NCI-H2196 treated with DMSO at 0.1 percent for 48 hours (cell line): ENCODE measurements at regions not wholly inside any gene's neighbourhood (a gene's known extent, or its start where the extent isn't known, plus 50 kb on each side); places are given as distances from the start of the nearest gene placed in this dataset.

Experiments
- DNase-seq: peaks from one replicate; lab custom pipeline; 2025; ENCODE audit not compliant: unreplicated experiment; lab: John Stamatoyannopoulos, UW

DNA sequence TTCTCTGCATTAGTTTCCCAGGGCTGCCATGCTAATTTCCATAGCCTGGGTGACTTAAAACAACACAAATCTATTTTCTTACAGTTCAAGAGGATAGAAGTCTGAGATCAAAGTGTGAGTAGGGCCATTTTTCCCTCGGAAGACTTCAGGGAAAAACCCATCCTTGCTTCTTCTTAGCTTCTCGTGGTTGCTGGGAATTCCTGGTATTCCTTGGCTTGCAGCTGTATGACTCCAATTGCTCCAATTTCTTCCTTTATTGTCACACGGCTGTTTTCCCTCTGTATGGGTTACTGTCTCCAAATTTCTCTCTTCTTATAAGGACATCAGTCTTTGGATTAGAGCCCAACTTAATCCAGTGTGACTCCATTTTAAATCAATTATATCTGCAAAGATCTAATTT, 128.4 kb upstream of the JAG1 start:
- no peak for DNase-seq

DNA sequence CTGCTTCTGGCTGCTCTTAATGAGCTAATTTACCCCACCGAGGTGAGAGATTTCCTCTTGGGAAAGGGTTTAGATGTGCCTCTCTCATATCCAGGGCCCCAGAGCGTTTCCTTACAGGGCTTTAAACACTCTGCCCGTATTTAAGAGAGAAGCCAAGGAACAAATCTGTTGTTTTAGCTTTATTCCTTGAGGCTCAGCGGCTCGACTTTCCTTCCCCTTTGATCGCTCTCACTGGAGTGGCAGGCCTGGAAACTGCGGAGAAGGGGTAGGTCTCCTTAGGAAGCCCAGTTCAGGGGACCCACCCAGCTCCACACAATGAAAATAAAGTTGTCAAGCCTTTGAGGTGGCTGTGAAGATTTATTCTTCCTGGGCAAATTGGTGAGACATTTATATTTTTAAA, 132.0 kb upstream of the JAG1 start:
- no peak for DNase-seq

DNA sequence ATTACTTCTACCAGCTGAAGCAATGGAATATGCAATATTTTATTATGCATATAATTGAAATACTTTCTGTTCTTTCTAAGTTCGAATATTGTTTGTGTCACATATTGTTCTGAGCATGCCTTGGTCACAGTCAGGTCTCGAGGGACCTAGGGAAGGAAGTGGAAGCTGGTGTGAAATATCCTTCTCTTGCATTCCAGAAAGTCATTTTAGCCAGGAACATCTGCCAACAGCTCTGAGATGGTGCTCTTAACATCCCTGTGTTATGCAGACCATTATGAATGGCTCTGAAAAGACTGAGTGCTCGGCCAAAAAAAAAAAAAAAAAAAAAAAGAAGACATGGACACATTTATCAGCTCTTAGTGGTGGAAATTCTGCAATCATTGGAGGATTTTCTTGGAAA, 132.7 kb upstream of the JAG1 start:
- no peak for DNase-seq

DNA sequence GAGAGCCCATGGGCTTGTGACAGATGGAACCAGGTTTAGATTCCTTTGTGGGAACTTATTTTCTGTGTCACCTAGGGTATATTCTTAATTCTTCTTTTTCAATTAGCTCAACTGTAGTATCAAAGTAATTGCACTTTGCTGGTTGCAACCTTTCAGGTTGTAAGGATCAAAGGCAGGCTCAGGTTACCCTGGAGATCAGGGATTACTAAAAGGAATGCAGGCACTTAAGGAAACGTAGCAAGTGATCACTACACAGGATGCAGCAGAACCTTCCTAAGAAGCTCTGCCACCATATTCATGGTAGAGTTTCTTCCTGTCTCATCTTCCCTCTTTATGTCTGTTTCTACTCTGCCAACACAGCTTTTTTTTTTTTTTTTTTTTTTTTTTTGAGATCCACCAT, 133.2 kb upstream of the JAG1 start:
- no peak for DNase-seq

DNA sequence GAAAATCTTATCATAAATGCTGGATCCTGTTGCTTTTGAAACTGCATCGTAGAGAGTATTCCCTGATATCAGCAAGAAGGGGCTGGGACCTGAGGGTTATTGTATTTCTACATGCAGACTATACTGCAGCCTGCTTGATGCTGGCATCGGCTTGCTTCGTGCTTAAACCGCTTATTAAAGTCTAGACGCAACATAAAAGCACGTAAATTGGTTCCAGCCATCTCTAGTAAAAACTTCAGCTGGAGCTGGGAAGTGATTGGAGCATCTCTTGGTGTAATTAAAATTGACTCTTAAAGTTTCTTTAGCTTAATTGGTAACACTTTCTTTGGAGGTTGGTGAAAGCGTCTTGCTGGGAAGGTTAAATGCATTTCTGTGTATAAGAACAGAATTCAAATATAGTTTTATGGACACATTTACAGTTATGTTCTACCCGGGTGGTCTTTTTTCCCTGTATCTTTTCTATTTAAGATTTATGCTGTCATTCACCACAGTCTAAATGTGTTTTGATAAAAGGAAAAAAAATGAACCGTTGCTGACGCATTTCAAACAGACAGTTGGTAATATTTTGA, 139.0 kb upstream of the JAG1 start:
- no peak for DNase-seq

DNA sequence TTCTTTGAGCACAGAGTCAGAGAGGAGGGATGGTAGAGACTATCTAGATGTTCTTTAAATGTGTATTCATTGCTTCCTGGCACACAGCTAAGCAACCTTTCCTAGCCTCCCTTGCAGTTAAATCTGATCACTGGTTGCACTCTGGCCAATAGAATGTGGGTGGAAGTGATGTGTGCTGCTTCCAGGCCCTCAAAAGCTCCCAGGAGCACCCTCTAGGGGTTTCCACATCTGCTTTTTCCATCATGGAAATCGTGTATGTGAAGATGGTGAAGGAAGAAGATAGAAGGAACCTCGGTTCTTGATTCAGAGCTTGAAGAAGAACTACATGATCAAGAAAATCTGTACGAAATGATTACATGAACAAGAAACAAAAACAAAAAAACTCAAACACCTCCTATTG, 149.8 kb upstream of the JAG1 start:
- DNase-seq, result no peak

DNA sequence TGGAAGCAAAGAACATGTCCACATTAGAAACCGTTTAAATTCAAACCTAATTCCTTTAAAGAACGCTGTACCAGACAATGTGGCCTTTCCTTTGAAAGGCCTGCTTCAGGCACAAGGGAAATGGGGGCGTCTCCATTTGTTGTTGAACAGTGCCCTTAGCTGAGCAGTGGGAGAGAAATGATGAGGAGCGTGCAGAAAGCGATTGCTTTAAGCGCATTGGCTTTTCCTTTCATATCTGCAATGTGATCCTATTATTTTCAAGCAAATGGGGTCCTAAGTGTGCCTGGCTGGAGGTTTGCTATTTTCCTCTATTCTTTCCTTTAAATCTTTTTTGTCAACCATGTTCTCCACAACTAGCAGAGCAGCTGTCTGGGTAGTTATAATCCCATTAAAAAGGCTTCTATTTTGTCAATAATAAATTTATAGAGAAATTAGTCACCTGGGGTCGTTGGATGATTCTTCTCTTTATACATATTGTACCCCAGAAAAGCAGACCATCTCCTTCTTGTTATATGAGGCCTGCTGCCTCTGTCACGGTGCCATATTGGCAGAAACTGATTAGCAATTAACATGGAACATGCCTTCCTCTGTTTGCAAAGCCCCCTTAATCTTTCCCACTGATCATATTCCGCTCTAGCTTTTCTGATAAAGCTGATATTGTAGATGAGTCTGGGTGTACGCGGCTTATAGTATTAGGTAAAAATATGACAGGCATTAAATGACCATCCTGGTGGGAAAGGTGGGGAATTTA, 151.1 kb upstream of the JAG1 start:
- DNase-seq, result no peak

DNA sequence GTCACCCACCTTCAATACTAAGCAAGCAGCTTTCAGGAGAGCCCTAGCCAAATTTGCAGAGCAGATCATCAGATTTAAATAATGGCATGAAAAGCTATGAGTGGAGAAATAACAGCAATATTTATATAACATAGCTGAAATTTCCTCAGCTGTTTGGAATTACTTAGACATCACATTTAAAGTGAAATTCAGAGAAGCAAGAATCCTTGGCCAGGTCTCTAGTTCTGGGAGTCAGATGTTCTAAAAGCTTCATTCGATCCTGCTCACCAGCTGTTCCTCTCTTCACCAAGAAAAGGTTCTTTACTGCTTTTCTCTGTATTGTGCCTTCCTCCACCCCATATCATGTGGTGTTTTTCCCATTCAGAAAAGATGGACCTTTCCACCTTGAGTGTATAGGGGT, 152.3 kb upstream of the JAG1 start:
- no peak for DNase-seq

DNA sequence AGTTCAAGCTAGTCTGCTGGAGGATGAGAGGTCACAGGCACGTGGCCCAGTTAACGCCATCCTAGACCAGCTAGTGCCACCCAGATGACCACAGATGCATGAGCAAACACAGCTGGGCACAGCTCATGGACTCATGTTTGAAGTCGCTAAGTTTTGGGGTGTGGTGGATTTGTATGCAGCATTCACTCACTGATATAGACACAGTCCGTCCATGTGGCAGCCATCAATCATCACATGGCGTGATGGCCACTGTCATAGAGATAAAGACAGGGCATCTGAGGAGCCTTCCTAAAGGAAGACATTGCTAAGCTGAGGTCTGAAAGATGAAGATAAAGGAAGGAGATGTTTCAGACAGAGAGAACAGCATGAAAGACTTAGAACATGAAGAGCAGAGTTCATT, 154.4 kb upstream of the JAG1 start:
- DNase-seq, result no peak

DNA sequence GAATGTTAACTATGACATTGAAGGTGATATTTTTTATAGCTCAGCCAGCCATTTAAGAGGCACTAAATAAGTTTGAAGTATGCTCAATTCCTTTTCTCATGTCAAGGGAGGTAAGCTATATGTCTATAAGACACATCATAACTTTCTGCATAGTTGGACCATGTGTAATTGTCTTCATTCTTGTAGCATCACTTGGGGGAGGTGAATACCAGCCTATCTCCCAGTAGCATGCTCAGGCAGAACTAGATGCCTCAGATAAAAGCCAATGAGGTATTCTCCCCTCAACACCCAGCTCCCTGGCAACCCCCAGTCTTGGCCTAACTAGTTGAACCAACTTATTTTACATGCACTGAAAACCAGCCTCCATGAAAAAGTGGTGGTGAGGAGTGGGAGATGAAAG, 158.3 kb upstream of the JAG1 start:
- no peak for DNase-seq

DNA sequence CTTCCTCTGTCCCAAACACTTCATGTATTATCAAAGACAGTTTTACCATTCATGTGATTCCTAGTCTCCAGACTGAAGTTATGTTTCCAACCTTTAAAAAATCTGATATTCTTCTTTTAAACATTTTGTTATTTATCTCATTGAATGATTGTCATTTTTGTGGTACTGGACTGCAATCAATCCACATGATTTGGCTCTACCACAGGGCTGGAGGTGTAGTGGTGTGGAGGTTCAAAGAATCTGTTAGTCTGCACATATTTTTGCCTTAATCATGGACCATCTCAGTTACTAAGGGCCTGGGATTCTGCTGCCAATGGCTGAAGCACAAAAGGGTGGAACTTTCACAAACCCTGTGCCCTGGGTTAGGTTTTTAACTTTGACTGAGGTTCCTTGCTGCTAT, 164.1 kb upstream of the JAG1 start:
- no peak for DNase-seq

DNA sequence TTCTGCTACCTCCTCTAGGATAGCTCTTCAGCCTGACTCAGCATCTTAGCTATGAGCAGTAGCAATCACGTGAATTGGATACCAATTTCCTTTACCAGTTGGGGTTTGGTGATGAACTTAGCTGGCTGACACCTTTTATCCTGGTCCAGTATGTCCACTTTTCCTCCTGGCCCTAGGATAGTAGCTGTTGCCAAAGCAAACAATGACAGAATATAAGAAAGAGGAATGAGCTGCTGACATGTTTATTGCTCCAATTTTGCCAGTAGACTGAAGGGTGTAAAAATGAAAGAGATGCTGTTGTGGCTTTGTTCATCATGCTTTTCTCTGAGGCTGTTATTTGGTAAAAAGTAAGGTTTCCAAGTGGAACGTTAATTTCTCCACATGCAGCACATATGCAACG, 168.3 kb upstream of the JAG1 start:
- DNase-seq, result no peak

DNA sequence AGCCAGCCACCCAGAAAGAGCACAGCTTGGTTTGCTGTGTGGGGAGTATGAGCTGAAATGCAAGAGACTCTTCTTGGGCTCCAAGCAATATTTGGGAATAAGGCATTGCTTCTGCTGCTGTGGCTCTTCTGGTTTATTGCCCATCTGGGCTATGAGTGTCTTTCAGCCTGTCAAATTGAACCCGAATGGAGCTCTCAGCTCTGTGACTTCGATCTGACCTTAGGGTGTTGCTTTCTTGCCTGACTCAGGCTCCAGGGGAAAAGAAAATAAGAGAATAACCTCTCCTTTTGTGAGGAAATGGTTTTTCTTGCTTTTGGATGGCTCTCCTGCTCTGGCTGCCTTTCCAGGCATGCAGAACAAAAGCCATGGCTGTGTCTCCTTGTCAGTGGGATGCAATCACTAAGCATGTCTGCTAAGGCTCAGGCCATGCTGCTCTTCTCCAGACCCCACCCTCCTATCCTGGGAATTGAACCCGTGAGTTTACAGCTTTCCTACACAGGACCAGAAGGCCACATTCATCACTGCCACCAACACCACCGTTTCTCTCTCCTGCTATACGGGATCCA, 169.4 kb upstream of the JAG1 start:
- no peak for DNase-seq

DNA sequence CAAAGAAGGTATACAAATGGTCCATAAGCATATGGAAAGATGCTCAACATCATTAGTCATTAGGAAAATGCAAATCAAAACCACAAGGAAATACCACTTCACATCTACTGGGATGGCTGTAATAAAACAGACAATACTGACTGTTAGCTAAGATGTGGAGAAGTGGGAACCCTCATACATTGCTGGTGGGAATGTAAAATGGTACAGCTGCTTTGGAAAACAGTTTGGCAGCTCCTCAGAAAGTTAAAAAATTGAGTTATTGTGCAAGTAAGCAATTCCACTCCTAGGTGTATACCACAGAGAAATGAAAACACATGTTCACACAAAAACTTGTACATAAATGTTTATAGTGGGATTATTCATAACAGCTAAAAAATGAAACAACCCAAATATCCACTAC, 173.0 kb upstream of the JAG1 start:
- DNase-seq, result no peak

DNA sequence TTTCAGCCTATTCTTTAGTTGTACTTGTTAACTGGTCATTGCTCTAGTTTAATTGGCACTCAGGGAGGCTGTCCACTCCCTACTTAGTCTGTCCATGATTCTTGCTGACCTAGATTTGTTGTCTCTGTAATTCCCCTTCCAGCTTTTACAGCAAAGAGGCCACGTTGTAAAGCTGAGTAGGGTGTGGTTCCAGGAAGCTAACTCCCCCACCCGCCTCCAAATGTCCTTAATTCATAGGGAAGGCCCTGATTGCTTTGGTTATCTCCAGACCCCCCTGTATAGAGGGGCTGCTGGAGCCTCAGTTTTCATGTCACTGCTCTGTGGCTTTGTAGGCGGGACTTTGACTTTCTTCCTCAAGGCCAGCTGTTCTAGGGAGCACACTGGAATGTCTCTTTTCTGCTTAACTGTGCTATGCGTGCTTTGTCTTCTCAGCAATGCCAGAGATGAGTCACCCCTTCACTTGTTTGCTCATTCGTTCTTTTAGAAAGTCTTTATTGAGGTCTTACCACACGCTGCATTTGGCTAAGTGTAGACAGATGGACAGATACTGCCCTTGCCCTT, 175.1 kb upstream of the JAG1 start:
- DNase-seq, result no peak

DNA sequence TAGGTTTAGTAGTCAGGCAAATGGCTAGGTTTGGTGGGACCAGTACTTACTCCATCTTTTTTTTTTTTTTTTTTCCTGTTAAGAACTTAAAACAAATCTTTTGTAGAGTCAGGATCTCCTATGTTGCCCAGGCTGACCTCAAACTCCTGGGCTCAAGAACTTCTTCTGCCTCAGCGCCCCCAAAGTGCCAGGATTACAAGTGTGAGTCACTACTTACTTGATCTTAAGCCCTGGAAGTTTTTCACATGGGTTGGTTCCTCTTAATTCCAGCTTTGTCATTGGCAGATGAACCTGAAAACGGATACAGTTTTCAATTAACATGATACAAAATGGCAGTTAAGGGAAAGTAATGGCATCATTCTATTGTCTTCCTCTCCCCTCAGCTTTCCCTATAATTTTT, 179.4 kb upstream of the JAG1 start:
- no peak for DNase-seq

DNA sequence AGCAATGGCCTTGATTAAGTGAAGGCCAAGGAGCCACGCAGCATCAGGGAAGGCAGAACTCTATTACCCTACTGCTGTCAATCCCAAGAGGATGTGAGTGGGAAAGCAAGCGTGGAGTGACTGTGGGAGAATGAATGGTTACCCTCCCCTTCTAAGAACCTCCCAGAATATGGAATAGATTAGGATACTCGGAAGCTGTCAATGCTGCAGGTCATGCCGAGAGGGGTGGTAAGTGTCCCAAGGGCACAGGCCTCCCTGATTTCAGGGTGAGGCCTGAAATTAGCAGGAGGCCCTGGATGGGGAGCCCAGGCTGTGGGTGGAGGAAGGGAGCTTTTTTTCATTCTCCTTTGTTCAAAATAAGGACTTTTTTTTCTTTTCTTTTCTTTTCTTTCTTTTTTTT, 179.9 kb upstream of the JAG1 start:
- no peak for DNase-seq

DNA sequence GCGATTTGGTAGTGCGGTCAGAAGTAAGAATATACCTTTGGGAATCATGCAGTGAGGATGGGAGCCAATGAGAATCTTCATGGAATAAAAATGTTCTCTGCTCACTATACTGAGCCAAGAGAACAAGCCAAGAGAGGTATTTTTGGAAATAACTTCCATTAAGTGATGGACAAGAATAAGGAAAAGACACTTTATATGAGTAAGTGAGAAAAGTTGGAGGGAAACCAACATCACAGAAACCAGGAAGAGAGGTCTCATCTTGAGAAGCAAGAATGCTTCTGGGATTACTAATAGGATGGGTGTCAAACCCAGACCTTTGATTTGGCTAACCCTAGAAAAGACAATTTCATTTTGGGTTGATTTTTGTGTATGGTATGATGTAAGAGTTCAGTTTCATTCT, 181.2 kb upstream of the JAG1 start:
- DNase-seq, result no peak

DNA sequence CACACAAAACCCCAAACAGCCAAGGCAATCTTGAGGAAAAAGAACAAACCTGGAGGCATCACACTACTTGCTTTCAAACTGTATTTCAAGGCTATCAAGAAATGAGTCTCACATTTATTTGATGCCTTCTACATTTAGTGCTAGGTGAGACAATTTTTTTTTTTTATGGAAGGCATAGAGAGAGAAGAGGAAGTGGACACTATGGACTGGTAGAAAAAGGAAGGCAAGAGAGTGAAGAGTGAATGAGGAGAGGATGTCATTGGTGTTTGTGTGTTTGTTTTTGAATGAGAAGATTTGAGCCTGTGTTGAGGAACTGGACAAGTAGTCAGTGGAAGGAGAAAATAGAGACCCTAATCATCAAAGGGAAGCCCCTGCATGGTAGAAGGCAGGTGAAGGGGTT, 182.0 kb upstream of the JAG1 start:
- DNase-seq, result no peak

DNA sequence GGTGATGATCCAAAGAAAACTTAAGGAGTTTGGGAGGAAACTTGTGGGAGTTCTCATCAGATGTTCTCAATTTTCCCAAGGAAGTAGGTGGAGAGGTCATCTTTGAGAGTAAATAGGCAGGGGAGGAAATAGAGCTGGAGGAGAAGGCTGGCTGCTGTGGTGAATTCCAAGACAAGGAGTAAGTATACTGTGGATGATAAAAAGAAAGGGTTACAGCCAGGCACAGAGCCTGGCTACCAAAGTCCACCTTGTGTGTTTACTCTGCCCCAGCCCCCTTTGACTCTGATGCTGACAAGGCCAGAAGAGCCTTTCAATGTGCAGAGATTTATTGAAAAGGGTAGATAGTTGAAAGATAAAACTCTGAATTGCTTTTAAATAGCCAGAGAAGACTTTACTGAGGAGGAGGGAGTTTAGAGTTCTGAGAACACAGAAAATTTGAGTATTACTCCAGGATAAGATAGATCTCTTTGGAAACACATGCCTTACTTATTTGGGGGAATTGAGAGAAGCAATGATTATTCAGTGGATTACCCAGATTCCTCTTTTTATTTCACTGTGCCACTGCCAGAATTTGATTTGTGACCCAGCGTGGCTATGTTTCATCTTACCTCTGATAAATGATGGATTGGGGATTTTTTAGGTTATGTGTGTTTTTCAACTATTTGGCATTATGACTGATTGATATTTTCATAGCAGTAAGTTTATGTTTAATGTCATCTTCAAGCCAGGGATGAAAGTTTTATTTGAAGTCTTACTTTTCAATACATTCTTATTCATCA, 182.6 kb upstream of the JAG1 start:
- no peak for DNase-seq

DNA sequence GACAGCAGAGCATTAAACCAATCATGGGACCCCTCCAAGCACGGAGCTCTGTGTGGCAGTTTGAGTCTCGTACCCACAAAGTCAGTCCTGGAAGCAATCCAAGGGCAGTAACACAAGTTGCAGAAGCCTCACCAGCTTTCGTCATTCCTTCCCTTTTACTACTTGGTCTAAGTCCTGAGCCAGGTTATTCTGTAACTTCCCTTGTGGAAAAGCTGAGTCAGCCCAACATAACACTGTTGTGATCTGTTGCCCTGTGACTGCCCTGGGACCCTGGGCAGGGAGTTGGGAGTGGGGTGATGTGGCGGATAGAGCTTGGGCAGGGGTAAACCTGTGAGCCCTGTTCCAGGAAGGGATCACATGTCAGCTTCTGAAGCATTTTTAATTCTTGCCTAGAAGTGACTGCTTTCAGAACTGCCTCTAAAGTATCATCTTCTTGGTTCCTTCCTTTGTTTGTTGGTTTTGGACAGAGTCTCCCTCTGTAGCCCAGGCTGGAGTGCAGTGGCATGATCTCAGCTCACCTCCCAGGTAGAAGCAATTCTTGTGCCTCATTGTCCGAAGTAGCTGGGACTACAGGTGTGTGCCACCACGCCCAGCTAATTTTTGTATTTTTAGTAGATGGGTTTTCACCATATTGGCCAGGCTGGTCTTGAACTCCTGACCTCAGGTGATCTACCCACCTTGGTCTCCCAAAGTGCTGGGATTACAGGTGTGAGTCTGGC, 183.7 kb upstream of the JAG1 start:
- no peak for DNase-seq
